Tibial nerve (tissue), 4 donors: ENCODE measurements at regions not wholly inside any gene's neighbourhood (a gene's known extent, or its start where the extent isn't known, plus 50 kb on each side); places are given as distances from the start of the nearest gene placed in this dataset.

Experiments used
- DNase-seq, 2 donors: peaks; one replicate each; pipeline ENCODE4 v3.0.0-alpha.2; 2019; ENCODE audit warnings: low spot score in 2 of 2
- H3K27ac ChIP-seq, 4 donors: fragments of 200-600 bp; sonication (generic) in 3 of 4; one replicate each; pipeline ENCODE4 v1.5.1; 2017 to 2019; ENCODE audit warnings: mild to moderate bottlenecking in 1 of 4
- H3K27me3 ChIP-seq, 2 donors: fragments of 200-600 bp; sonication (generic) in 1 of 2; one replicate each; pipeline versions ENCODE4 v1.5.1 to v1.6.0; 2017 to 2019
- H3K36me3 ChIP-seq, 3 donors: fragments of 200-600 bp; sonication (generic); one replicate each; pipeline ENCODE4 v1.5.1; 2018 to 2019
- H3K4me1 ChIP-seq, 4 donors: fragments of 200-600 bp; sonication (generic) in 3 of 4; one replicate each; pipeline ENCODE4 v1.5.1; 2017 to 2019
- H3K4me3 ChIP-seq, 4 donors: fragments of 200-600 bp; sonication (generic) in 3 of 4; one replicate each; pipeline ENCODE4 v1.5.1; 2017 to 2019; ENCODE audit warnings: mild to moderate bottlenecking in 1 of 4, moderate library complexity in 1 of 4
- H3K9me3 ChIP-seq, 4 donors: fragments of 200-600 bp; sonication (generic) in 3 of 4; one replicate each; pipeline ENCODE4 v1.5.1; 2017 to 2019
- CTCF ChIP-seq, 5 experiments: fragments of 200-600 bp in 3 of 5; fragments of 450-650 bp in 2 of 5; sonication (generic) in 3 of 5; IDR thresholded peaks; one replicate each; pipeline ENCODE4 v1.5.1; 2016 to 2019; ENCODE audit warnings: antibody characterized with exemption in 5 of 5, mild to moderate bottlenecking in 3 of 5, moderate library complexity in 2 of 5
- EP300 ChIP-seq, 2 donors: sonication (generic); formaldehyde crosslinking; IDR thresholded peaks; one replicate each; pipeline ENCODE4 v1.6.1; 2017; ENCODE audit warnings: antibody characterized with exemption in 2 of 2, mild to moderate bottlenecking in 1 of 2
- POLR2A ChIP-seq, 2 donors: fragments of 450-650 bp; IDR thresholded peaks; one replicate each; pipeline ENCODE4 v1.6.1; 2017; ENCODE audit warnings: antibody characterized with exemption in 2 of 2, mild to moderate bottlenecking in 2 of 2, moderate library complexity in 2 of 2
- WGBS, 2 donors: methylation state at CpG; one replicate each; pipeline ENCODE4 v1.1.5; 2018; 5-methylcytosine and 5-hydroxymethylcytosine counted together

DNA sequence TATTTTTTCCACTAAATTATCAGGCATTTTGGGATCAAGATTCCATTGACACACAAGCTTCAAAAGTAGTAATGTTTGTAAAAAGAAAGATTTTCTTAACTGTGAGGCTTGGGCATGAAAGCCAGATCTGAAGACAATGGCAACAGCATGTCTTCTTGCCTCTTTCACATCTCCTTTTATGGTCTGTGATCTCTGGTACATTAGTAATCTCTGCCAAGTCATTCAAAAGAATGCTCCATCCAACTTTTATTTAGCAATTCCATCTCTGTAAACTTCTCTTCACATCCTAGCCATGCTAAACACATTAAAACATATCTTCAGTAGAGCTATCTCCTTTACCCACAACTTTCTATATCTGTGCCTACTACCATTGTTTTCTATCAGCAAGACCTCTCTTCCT is 465.4 kb downstream of the FAT4 start:
- DNase-seq, result no peak
- no peak overlapping the region for H3K27ac ChIP-seq
- no peaks in the 10 kb centered on the region for H3K4me1 ChIP-seq
- no peak overlapping the region for H3K4me3 ChIP-seq
- TF ChIP-seq POLR2A (IDR thresholded peaks at IDR 0.05), result no peak
- TF ChIP-seq CTCF (IDR thresholded peaks at IDR 0.05), result no peak
- no peaks in the 10 kb centered on the region for H3K36me3 ChIP-seq
- H3K27me3 ChIP-seq, result no peaks in the 10 kb centered on the region
- H3K9me3 ChIP-seq, result no peaks in the 10 kb centered on the region

DNA sequence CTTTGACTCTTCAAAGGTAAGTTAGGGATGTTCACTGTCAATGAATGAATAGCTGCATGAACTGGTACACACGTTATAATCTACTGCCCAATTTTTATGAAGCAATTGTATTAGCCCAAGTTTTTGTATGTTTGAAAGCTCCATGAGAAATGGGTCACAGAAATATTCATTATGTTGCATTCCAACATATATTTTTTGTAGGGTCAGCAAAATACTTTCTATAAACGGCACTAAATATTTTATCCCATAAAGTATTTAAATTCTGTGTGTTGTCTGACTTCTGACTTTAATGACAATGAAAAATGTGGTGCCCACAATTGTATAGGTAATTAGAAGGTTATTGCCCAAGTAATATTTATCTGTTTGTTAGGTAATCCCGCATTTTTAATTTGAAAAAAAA is 466.0 kb downstream of the FAT4 start:
- no peak for DNase-seq
- Histone ChIP-seq H3K27me3 (no peaks in the 10 kb centered on the region), H3K27ac (no peak overlapping the region), H3K4me1 (no peaks in the 10 kb centered on the region), H3K36me3 (no peaks in the 10 kb centered on the region), H3K4me3 (no peak overlapping the region), H3K9me3 (no peaks in the 10 kb centered on the region)
- TF ChIP-seq CTCF (IDR thresholded peaks at IDR 0.05) (no peak), POLR2A (IDR thresholded peaks at IDR 0.05) (no peak), EP300 (IDR thresholded peaks at IDR 0.05) (no peak)
- WGBS, 2 donors, result 66 to 72% methylated on average over 3 of the region's 3 CpGs

GRCh38 chr4:125781651-125782050 is 466.9 kb downstream of the FAT4 start:
- DNase-seq, result no peak
- 47 to 49% methylated on average over 4 of the region's 4 CpGs for WGBS, 2 donors
- Histone ChIP-seq H3K27ac (no peak overlapping the region), H3K27me3 (no peaks in the 10 kb centered on the region), H3K4me1 (no peaks in the 10 kb centered on the region), H3K9me3 (no peaks in the 10 kb centered on the region), H3K36me3 (no peaks in the 10 kb centered on the region), H3K4me3 (no peak overlapping the region)
- TF ChIP-seq POLR2A (IDR thresholded peaks at IDR 0.05) (no peak), EP300 (IDR thresholded peaks at IDR 0.05) (no peak), CTCF (IDR thresholded peaks at IDR 0.05) (no peak)

DNA sequence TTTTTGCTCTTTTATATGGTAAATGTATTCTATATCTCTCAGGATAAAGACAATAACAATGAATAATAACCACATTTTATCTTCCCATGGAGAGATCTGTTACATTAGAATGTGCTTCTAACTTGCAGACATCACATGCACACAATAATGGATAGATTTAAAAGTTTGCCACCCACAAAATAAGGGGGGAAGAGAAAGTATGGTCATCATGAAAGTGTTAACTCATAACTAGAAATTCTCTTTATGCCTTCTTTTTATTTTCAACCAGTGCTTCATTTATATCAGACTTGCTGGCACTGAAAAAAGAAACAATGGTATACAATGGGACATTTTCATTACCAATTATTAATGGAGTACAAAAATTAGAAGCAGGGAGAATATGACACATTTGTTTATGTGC is 470.0 kb downstream of the FAT4 start:
- H3K4me1 ChIP-seq, result no peaks in the 10 kb centered on the region
- H3K27me3 ChIP-seq, result no peaks in the 10 kb centered on the region
- no peaks in the 10 kb centered on the region for H3K9me3 ChIP-seq
- DNase-seq, result no peak
- TF ChIP-seq POLR2A (IDR thresholded peaks at IDR 0.05), result no peak
- TF ChIP-seq EP300 (IDR thresholded peaks at IDR 0.05), result no peak
- no peak for TF ChIP-seq CTCF (IDR thresholded peaks at IDR 0.05)
- no peaks in the 10 kb centered on the region for H3K36me3 ChIP-seq
- no peak overlapping the region for H3K4me3 ChIP-seq
- no peak overlapping the region for H3K27ac ChIP-seq

DNA sequence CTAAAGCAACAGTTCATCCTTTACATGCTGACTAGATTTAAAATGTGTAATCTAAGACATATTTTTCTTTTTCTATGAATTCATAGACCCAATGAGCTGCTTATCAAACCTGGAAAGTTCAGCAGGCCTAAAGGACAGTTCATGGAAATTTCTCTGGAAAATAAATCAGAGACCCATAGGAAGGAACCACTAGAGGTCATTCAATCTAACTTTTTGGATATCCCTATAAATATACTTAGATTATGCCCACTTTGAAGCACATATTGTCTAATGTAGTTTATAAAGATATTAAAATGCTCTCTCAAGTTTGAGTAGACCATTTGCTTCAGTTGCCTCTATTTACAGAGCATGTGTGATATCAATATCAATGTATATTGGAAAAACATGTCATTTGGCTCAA is 473.0 kb downstream of the FAT4 start:
- no peak for DNase-seq
- Histone ChIP-seq H3K9me3 (no peaks in the 10 kb centered on the region), H3K27ac (no peak overlapping the region), H3K4me3 (no peak overlapping the region), H3K27me3 (no peaks in the 10 kb centered on the region), H3K36me3 (no peaks in the 10 kb centered on the region), H3K4me1 (no peaks in the 10 kb centered on the region)
- TF ChIP-seq CTCF (IDR thresholded peaks at IDR 0.05) (no peak), EP300 (IDR thresholded peaks at IDR 0.05) (no peak), POLR2A (IDR thresholded peaks at IDR 0.05) (no peak)
